MCF 10A (cell line): ENCODE measurements at regions not wholly inside any gene's neighbourhood (a gene's known extent, or its start where the extent isn't known, plus 50 kb on each side); places are given as distances from the start of the nearest gene placed in this dataset.

Experiments used
- BruUV-seq: library from RNA; stranded (reverse); fragments of 400-500 nt; replicated peaks from 2 replicates; lab custom pipeline; 2021; lab: Mats Ljungman, UMichigan
- CTCF ChIA-PET: fragments of 300-600 bp; sonication (Branson Sonifier 250); formaldehyde crosslinking; extraction: SDS; loops from one replicate; lab custom pipeline; 2021; ENCODE audit warnings: antibody characterized with exemption, inconsistent platforms; lab: Yijun Ruan, JAX
- POLR2A ChIA-PET: fragments of 300-600, 350-650 bp; sonication (Branson Sonifier 250); formaldehyde crosslinking; extraction: SDS; loops from one replicate; lab custom pipeline; 2020; ENCODE audit warnings: antibody characterized with exemption, inconsistent platforms; lab: Yijun Ruan, JAX
- DNase-seq: peaks from one replicate; pipeline ENCODE4 v3.0.0-alpha.2; 2018; ENCODE audit not compliant: unreplicated experiment
- H3K27ac Mint-ChIP-seq: one replicate; pipeline ENCODE4 v1.8.0; 2022; ENCODE audit warnings: mild to moderate bottlenecking, low read depth, mixed read lengths; ENCODE audit not compliant: unreplicated experiment
- H3K27me3 Mint-ChIP-seq: one replicate; pipeline ENCODE4 v1.8.0; 2022; ENCODE audit warnings: mixed read lengths; ENCODE audit not compliant: insufficient read depth, unreplicated experiment
- H3K36me3 Mint-ChIP-seq: one replicate; pipeline ENCODE4 v1.8.0; 2022; ENCODE audit warnings: mild to moderate bottlenecking, moderate library complexity, mixed read lengths; ENCODE audit not compliant: insufficient read depth, unreplicated experiment
- H3K4me1 Mint-ChIP-seq: one replicate; pipeline ENCODE4 v1.8.0; 2022; ENCODE audit warnings: mixed read lengths; ENCODE audit not compliant: insufficient read depth, unreplicated experiment
- H3K4me3 Mint-ChIP-seq: one replicate; pipeline ENCODE4 v1.8.0; 2022; ENCODE audit warnings: mild to moderate bottlenecking, moderate library complexity, mixed read lengths; ENCODE audit not compliant: unreplicated experiment
- H3K9me3 Mint-ChIP-seq: one replicate; pipeline ENCODE4 v1.8.0; 2022; ENCODE audit warnings: mixed read lengths; ENCODE audit not compliant: unreplicated experiment
- intact Hi-C: fragments of 100-400 bp; cut with micrococcal nuclease; formaldehyde crosslinking; loops from 2 replicates; pipeline ENCODE4 v1.14.1; 2022
- TF ChIP-seq, protein P1 (sequence below): fragments of 200-600 bp; IDR thresholded peaks from one replicate; pipeline ENCODE4 v1.8.0; 2022; ENCODE audit warnings: antibody characterized with exemption, mild to moderate bottlenecking; ENCODE audit not compliant: unreplicated experiment

DNA sequence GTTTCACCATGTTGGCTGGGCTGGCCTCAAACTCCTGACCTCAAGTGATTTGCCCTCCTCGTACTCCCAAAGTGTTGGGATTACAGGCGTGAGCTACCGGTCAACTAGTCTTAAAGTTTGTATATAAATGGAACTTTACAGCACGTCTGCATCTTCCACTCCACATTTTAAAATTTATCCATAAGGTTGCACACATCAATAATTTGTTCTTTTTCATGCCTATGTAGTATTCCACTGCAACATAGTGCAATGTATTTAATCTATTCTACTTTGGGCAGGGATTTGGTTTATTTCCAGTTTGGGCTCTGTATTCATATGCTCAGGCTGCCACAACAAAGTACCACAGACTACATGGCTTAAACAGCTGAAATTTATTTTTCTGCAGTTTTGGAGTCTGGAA, 90.0 kb downstream of the NPTX2 start:
- no TSS peak for BruUV-seq
- H3K27me3 Mint-ChIP-seq: peaks cover 20% of the 10 kb centered on the region
- intact Hi-C loops: no loop called here
- H3K36me3 Mint-ChIP-seq: no peaks in the 10 kb centered on the region
- no peak for DNase-seq
- TF ChIP-seq, protein P1, sequence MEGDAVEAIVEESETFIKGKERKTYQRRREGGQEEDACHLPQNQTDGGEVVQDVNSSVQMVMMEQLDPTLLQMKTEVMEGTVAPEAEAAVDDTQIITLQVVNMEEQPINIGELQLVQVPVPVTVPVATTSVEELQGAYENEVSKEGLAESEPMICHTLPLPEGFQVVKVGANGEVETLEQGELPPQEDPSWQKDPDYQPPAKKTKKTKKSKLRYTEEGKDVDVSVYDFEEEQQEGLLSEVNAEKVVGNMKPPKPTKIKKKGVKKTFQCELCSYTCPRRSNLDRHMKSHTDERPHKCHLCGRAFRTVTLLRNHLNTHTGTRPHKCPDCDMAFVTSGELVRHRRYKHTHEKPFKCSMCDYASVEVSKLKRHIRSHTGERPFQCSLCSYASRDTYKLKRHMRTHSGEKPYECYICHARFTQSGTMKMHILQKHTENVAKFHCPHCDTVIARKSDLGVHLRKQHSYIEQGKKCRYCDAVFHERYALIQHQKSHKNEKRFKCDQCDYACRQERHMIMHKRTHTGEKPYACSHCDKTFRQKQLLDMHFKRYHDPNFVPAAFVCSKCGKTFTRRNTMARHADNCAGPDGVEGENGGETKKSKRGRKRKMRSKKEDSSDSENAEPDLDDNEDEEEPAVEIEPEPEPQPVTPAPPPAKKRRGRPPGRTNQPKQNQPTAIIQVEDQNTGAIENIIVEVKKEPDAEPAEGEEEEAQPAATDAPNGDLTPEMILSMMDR: no peak
- POLR2A ChIA-PET: interaction anchor here (0.6 kb wide), 1 partner anchor 277 kb away, joined by 3 read pairs; no protein-coding TSS in a partner anchor
- no peaks in the 10 kb centered on the region for H3K9me3 Mint-ChIP-seq
- no peak overlapping the region for H3K27ac Mint-ChIP-seq
- H3K4me3 Mint-ChIP-seq: no peak overlapping the region
- no peaks in the 10 kb centered on the region for H3K4me1 Mint-ChIP-seq
- CTCF ChIA-PET: no interaction called here

DNA sequence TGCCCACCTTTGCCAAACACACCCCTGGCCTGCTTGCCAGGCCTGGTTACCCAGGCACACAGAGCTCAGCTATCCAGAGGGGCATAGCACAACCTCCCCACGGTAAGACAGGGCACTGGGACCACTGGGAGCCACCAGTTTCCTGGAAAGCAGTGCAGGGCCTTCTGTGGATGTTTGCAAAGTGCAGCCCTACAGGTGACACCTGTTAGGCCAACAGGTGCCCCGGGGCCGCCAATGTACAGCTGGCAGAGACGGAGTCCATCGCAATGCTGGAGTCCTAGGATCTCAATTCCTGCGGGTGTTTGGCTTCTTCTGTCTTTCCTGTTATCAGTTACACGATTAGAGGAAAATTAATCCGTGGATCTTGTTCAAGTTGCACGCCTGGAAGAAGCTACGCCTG, 94.9 kb downstream of the NPTX2 start:
- no peak overlapping the region for H3K27ac Mint-ChIP-seq
- CTCF ChIA-PET: interaction anchor here (0.6 kb wide), 1 partner anchor 290 kb away, joined by 3 read pairs; no protein-coding TSS in a partner anchor

DNA sequence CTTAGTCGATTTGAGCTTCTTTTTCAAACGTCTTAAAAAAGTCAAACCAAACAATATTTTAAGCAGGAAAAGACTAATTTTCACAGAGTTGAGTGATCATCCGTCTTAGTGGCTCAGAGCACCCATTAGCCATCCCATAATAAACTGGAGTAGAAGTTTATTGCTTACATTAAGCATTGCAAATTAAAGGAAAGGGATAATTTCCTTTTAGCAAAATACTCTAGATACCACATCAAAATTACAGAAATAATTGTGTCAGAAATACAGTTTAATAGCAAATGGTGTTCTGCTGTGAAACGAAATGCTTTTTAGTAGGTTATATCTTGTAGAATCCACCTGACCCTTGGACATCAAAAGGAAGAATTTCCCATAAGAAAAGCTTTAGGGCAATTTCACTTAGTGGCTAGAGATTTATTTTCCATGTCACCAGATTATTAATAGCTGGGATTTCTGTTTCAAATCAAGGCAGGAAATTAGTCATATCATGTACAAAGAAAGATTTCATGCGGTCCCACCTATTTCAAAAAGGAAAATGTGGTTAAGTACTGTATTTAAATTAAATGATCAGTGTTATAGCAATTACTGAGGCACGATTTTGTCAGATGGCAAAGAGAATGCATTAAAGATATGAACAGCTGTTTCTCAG, 96.2 kb downstream of the NPTX2 start:
- H3K9me3 Mint-ChIP-seq: no peaks in the 10 kb centered on the region
- no peak overlapping the region for H3K27ac Mint-ChIP-seq
- no peaks in the 10 kb centered on the region for H3K36me3 Mint-ChIP-seq
- DNase-seq: no peak
- TF ChIP-seq, protein P1: no peak
- H3K4me3 Mint-ChIP-seq: no peak overlapping the region
- intact Hi-C loops: no loop called here
- CTCF ChIA-PET: interaction anchor here (1.4 kb wide), 1 partner anchor 128 kb away, joined by 6 read pairs; no protein-coding TSS in a partner anchor
- no TSS peak for BruUV-seq
- H3K4me1 Mint-ChIP-seq: no peaks in the 10 kb centered on the region
- H3K27me3 Mint-ChIP-seq: peaks cover 18% of the 10 kb centered on the region
- POLR2A ChIA-PET: no interaction called here

More for the DNA sequence above, 94.9 kb downstream of the NPTX2 start:
- H3K27me3 Mint-ChIP-seq: peaks cover 18% of the 10 kb centered on the region
- no TSS peak for BruUV-seq
- DNase-seq: no peak
- no peak overlapping the region for H3K4me3 Mint-ChIP-seq
- intact Hi-C loops: no loop called here
- POLR2A ChIA-PET: no interaction called here
- H3K4me1 Mint-ChIP-seq: no peaks in the 10 kb centered on the region
- TF ChIP-seq, protein P1: no peak
- no peaks in the 10 kb centered on the region for H3K36me3 Mint-ChIP-seq
- no peaks in the 10 kb centered on the region for H3K9me3 Mint-ChIP-seq

DNA sequence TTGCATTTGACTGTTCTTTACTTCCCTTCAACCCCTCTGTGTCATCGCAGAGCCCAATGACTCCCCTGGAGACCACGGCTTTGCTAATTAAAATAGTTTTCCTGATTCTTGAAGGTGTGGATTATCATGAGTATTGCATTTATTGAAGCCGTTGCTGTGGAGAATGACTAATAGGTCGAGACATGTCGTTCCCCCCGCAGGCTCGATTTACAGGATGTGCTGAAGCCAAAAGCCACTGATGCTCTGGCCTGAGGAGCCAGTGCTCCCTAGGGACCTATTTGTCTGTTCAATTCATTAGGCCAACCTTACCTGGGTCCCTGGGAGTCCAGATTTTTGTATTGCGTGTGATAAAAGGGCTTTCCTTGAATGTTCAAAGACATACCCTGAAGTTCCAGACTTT, 102.3 kb downstream of the NPTX2 start:
- H3K4me3 Mint-ChIP-seq: no peak overlapping the region
- no peaks in the 10 kb centered on the region for H3K4me1 Mint-ChIP-seq
- ChIA-PET CTCF (interaction anchor here (1.1 to 1.2 kb wide), 2 partner anchors 17 to 117 kb away, joined by 3 to 5 read pairs; no protein-coding TSS in a partner anchor), POLR2A (no interaction called here)
- intact Hi-C loops: no loop called here
- no peaks in the 10 kb centered on the region for H3K36me3 Mint-ChIP-seq
- TF ChIP-seq, protein P1: no peak
- BruUV-seq: no TSS peak
- no peaks in the 10 kb centered on the region for H3K9me3 Mint-ChIP-seq
- H3K27ac Mint-ChIP-seq: no peak overlapping the region
- peaks cover 15% of the 10 kb centered on the region for H3K27me3 Mint-ChIP-seq
- no peak for DNase-seq
